BJ (cell line): ENCODE measurements at regions not wholly inside any gene's neighbourhood (a gene's known extent, or its start where the extent isn't known, plus 50 kb on each side); places are given as distances from the start of the nearest gene placed in this dataset.
"Not testable (repeated sequence)": the region's sequence is repeated elsewhere in the genome, so short reads cannot be mapped to it uniquely, and the experiment has no call there.

Experiments
- CTCF ChIA-PET: fragments of 350-600 bp; formaldehyde crosslinking; extraction: SDS; loops from one replicate; lab custom pipeline; 2021; ENCODE audit warnings: antibody characterized with exemption, inconsistent platforms; lab: Yijun Ruan, JAX
- POLR2A ChIA-PET: fragments of 300-600 bp; sonication (Branson Sonifier 250); formaldehyde crosslinking; extraction: SDS; loops from one replicate; lab custom pipeline; 2021; ENCODE audit warnings: antibody characterized with exemption; lab: Charles Lee
- DNase-seq: peaks from one replicate; pipeline ENCODE4 v3.0.0-alpha.2; 2011; ENCODE audit warnings: low read depth
- H3K27me3 ChIP-seq: 2 replicates; pipeline ENCODE4 v1.6.0; 2011; ENCODE audit warnings: low read length; ENCODE audit not compliant: control insufficient read depth, insufficient read depth
- H3K36me3 ChIP-seq: 2 replicates; pipeline ENCODE4 v1.5.1; 2011; ENCODE audit warnings: low read length; ENCODE audit not compliant: control insufficient read depth, insufficient read depth
- H3K4me3 ChIP-seq: 2 replicates; pipeline ENCODE4 v1.5.1; 2011; ENCODE audit warnings: low read depth, mild to moderate bottlenecking, control low read depth, low read length
- CTCF ChIP-seq: IDR thresholded peaks from 2 replicates; pipeline ENCODE4 v1.5.1; 2011; ENCODE audit warnings: low read depth, mild to moderate bottlenecking, control low read depth, inconsistent platforms, low read length, moderate library complexity; ENCODE audit not compliant: insufficient read depth

- TF ChIP-seq CTCF = no peak
- no peak overlapping the region for H3K4me3 ChIP-seq
- CTCF ChIA-PET = no interaction called here
- DNase-seq = no peak
- no peaks in the 10 kb centered on the region for H3K36me3 ChIP-seq
- H3K27me3 ChIP-seq = no peaks in the 10 kb centered on the region
- POLR2A ChIA-PET = no interaction called here
Observed at GRCh38 chr9:26673261-26673660, 219.3 kb downstream of the CAAP1 start.

- no peak for DNase-seq
- H3K4me3 ChIP-seq = no peak overlapping the region
- ChIA-PET POLR2A (no interaction called here), CTCF (no interaction called here)
- H3K27me3 ChIP-seq = no peaks in the 10 kb centered on the region
- no peaks in the 10 kb centered on the region for H3K36me3 ChIP-seq
- TF ChIP-seq CTCF = no peak
Observed at GRCh38 chr9:26669701-26670670, 222.6 kb downstream of the CAAP1 start.

GRCh38 chr9:26667882-26668281 lies 224.7 kb downstream of the CAAP1 start:
- DNase-seq = no peak
- no peak overlapping the region for H3K4me3 ChIP-seq
- TF ChIP-seq CTCF = no peak
- ChIA-PET POLR2A (no interaction called here), CTCF (no interaction called here)
- no peaks in the 10 kb centered on the region for H3K27me3 ChIP-seq
- H3K36me3 ChIP-seq = no peaks in the 10 kb centered on the region

GRCh38 chr9:26665666-26666065 lies 226.9 kb downstream of the CAAP1 start:
- ChIA-PET POLR2A (no interaction called here), CTCF (no interaction called here)
- Histone ChIP-seq H3K27me3 (no peaks in the 10 kb centered on the region), H3K36me3 (no peaks in the 10 kb centered on the region), H3K4me3 (no peak overlapping the region)
- no peak for DNase-seq
- TF ChIP-seq CTCF = no peak

- H3K36me3 ChIP-seq, CTCF ChIA-PET, H3K27me3 ChIP-seq, H3K4me3 ChIP-seq, DNase-seq, POLR2A ChIA-PET: not testable (repeated sequence)
Observed at GRCh38 chr9:26664087-26664773, 228.4 kb downstream of the CAAP1 start.
